GM12872 (cell line): ENCODE measurements at regions not wholly inside any gene's neighbourhood (a gene's known extent, or its start where the extent isn't known, plus 50 kb on each side); places are given as distances from the start of the nearest gene placed in this dataset.
A peak's percentile ranks its signal among the peaks of the same experiment; 100 is the strongest.

Source experiments
- TF ChIP-seq, protein P1 (sequence below): IDR thresholded peaks from 3 replicates; pipeline ENCODE4 v1.5.1; 2011; ENCODE audit warnings: low read depth, mild to moderate bottlenecking, low read length, moderate library complexity; ENCODE audit not compliant: insufficient read depth

DNA sequence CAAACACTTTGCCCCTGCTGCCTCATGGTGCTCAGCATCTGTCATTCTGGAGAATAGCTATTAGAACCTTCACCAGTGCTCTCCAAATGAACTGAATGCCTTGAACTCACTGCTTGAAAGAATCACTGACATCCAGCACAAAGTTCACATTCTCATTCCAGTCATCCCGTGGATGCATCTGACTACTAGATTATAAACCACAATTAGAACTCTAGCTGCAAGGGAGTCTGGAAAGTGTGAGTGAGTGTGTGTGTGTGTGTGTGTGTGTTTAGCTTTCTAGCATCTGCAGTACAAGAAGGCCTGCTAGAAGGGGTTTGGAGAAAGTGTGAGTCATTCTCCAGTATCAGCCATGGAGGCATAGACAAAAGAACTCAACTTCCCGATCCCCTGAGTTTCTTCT, 71.3 kb upstream of the DYNLT3 start:
- TF ChIP-seq, protein P1, sequence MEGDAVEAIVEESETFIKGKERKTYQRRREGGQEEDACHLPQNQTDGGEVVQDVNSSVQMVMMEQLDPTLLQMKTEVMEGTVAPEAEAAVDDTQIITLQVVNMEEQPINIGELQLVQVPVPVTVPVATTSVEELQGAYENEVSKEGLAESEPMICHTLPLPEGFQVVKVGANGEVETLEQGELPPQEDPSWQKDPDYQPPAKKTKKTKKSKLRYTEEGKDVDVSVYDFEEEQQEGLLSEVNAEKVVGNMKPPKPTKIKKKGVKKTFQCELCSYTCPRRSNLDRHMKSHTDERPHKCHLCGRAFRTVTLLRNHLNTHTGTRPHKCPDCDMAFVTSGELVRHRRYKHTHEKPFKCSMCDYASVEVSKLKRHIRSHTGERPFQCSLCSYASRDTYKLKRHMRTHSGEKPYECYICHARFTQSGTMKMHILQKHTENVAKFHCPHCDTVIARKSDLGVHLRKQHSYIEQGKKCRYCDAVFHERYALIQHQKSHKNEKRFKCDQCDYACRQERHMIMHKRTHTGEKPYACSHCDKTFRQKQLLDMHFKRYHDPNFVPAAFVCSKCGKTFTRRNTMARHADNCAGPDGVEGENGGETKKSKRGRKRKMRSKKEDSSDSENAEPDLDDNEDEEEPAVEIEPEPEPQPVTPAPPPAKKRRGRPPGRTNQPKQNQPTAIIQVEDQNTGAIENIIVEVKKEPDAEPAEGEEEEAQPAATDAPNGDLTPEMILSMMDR = no peak

DNA sequence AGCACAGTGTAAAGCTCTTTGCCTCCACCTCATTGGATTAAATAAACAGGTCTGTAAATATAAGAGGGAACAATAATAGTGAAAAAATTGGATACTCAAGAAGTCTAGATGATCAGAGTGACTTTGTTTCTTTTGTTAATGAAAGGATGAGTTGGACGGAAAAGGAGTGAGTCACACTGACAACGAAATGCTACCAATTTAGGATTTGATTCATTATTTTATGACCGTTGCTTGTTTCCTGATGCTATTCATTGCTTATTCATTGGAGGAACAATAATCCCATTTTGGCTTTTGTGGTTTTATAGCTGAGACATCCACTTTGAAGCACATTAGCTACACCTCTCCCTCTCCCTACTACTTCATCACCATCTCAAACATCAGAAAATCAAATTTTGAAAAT, 74.4 kb upstream of the DYNLT3 start:
- TF ChIP-seq, protein P1 = no peak

DNA sequence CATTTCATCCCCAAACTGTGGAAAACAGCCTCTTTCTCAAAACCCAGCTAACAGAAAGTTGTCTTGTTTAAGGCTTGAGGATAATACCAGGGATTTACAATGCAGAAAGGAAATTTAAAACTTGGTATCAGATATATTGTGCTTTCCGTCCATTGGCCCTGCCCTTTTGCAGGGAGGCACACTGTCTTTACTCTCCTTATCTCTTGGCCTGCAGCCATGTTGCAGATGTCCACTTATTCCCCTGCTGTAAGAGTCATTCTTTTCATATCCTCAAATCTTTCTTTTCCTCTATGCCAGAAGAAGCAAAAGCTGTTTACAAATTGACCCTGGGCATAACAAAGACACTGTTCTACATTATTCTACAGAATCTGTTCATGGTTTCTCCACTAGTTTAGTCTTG, 75.6 kb upstream of the DYNLT3 start:
- TF ChIP-seq, protein P1 = no peak

DNA sequence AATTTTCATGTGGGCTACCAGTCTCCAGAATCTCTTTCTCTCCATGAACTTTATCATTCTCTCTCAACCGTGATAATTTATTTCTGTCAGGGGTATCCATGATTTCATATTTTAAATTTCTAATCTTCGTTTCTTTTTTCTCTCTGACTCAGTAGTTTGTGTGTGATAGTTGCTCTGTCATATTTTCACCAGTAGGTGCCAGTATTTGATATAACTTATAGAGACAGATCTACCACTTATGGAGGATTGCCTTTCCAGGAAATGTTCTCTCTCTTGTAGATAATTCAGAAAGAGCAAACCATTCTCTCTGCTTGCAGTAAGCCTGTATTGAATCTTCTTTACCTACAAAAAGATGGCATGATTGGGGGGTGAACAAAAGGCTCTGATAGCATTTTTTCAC, 79.3 kb upstream of the DYNLT3 start:
- TF ChIP-seq, protein P1 = peak; percentile 41; the same call in 2 of the 3 replicates

DNA sequence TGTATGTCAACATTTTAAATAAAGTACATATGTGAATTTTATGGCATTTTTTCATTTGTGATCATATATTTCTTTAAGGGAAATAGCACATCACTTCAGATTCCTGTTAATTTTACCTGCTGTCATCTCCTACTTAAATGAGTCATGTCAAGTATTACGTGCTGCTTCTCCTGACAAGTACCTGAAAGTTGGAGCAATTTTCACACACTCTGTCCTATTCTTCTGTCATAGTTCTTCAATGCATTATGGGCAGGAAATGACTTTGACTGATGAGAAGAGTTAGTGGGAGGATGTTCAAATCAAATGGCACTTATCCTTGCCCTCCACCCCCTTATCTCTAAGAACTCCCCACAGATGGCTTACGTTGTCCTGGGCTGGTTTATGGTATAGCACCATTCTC, 64.2 kb upstream of the SYTL5 start:
- TF ChIP-seq, protein P1 = no peak

DNA sequence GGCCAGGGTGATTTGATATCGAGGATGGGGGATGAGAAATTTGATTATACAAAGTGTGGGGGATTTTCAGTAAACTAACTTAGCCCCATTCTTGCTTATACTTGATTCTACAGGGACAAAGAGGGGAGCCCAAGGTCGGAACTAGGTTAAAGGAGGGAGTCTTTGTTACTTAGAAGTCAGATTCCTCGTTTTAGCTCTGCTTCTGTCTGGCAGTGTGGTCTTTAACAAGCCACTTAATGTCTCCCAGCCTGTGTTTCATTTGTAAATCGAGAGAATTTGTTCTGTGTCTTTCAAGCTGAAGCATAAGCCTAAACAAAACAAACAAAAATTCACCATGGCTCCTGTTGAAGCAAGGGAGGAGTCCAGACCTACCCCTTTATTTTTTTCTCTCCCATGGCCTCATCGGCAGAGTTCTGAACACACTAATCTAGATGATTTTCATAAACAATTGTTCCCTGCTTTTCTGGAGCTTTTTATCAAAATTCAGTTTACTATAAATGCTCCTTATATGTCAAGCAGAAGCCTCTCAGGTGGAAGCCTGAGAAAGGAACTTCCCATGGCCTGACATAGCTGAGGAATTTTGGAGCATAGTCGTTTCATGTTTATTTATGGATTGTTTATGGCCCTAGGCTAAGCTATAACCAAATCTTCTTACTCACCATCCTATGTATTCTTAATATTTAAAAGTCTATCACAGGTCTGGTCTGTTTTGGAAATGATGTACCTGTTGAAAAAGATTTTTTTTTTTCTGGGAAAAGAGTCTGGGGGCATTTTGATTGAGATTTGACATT, 62.6 kb upstream of the SYTL5 start:
- TF ChIP-seq, protein P1 = no peak

DNA sequence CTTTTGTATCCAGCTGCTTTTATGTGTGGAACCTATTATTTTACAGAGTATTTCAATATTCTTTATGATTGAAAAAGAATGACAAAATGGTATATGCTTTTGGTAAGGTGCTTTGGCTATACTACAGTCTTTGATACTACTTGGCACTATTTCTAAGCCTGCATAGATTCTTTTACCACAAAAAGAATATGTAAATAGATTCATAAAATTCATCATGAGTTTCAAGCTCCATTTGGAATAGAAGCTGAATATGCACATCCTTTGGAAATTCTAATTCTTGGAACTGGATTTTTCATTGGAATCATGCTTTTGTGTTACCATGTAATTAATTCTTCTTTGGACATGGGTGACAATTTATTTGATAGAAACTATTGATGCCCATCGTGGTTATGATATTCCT, 60.2 kb upstream of the SYTL5 start:
- TF ChIP-seq, protein P1 = no peak
